NB4 (cell line): ENCODE measurements at regions not wholly inside any gene's neighbourhood (a gene's known extent, or its start where the extent isn't known, plus 50 kb on each side); places are given as distances from the start of the nearest gene placed in this dataset.

Experiments
- CTCF ChIP-seq: IDR thresholded peaks from one replicate; pipeline ENCODE4 v1.5.1; 2012; ENCODE audit warnings: low read depth, low read length
- MYC ChIP-seq: IDR thresholded peaks from 2 replicates; pipeline ENCODE4 v1.6.1; 2011; ENCODE audit warnings: low read depth, low read length
- POLR2A ChIP-seq: IDR thresholded peaks from 2 replicates; pipeline ENCODE4 v1.6.1; 2011; ENCODE audit warnings: mild to moderate bottlenecking; ENCODE audit not compliant: insufficient read length; ENCODE audit errors: extremely low read depth

GRCh38 chr6:53413326-53413725 is 64.6 kb upstream of the ELOVL5 start:
- no peak for TF ChIP-seq CTCF
- no peak for TF ChIP-seq MYC
- no peak for TF ChIP-seq POLR2A
